Keratinocyte (primary cell): ENCODE measurements at regions not wholly inside any gene's neighbourhood (a gene's known extent, or its start where the extent isn't known, plus 50 kb on each side); places are given as distances from the start of the nearest gene placed in this dataset.

Source experiments
- DNase-seq: peaks from one replicate; pipeline ENCODE4 v3.0.0-alpha.2; 2011; ENCODE audit warnings: low read depth, missing footprints, low spot score
- FAIRE-seq: peaks from 2 replicates; lab custom pipeline; 2011; peaks lifted over from hg19 to GRCh38; lab: Jason Lieb, UNC
- H2AFZ ChIP-seq: 2 replicates; pipeline ENCODE4 v1.6.0; 2012; ENCODE audit warnings: low read length, control low read depth, inconsistent platforms; ENCODE audit not compliant: control insufficient read depth
- H3K27ac ChIP-seq: 2 replicates; pipeline ENCODE4 v1.5.1; 2011; ENCODE audit warnings: low read length; ENCODE audit not compliant: control insufficient read depth, insufficient read depth
- H3K27me3 ChIP-seq: 3 replicates; pipeline ENCODE4 v1.6.0; 2011; ENCODE audit warnings: low read length; ENCODE audit not compliant: control insufficient read depth, insufficient read depth; ENCODE audit errors: extremely low read depth
- H3K36me3 ChIP-seq, 2 experiments: 2 replicates in 1 of 2; 3 replicates in 1 of 2; pipeline ENCODE4 v1.5.1; 2011; ENCODE audit warnings: low read length in 2 of 2, mild to moderate bottlenecking in 1 of 2; ENCODE audit not compliant: control insufficient read depth in 2 of 2, insufficient read depth in 2 of 2; ENCODE audit errors: extremely low read depth in 1 of 2
- H3K4me1 ChIP-seq: 3 replicates; pipeline ENCODE4 v1.5.1; 2011; ENCODE audit warnings: low read length; ENCODE audit not compliant: control insufficient read depth, insufficient read depth; ENCODE audit errors: extremely low read depth
- H3K4me2 ChIP-seq: 3 replicates; pipeline ENCODE4 v1.6.0; 2011; ENCODE audit warnings: low read depth, low read length; ENCODE audit not compliant: control insufficient read depth, insufficient read depth; ENCODE audit errors: extremely low read depth
- H3K4me3 ChIP-seq, 3 experiments: fragments of 200-600 bp in 1 of 3; sonication (generic) in 1 of 3; 2 replicates in 2 of 3; 3 replicates in 1 of 3; pipeline ENCODE4 v1.5.1; 2011 to 2016; ENCODE audit warnings: low read length in 3 of 3, mild to moderate bottlenecking in 3 of 3, control low read depth in 2 of 3, inconsistent platforms in 1 of 3, low read depth in 1 of 3, mixed read lengths in 1 of 3, mixed run types in 1 of 3, moderate library complexity in 1 of 3; ENCODE audit not compliant: control insufficient read depth in 2 of 3, insufficient read depth in 2 of 3; ENCODE audit errors: extremely low read depth in 1 of 3
- H3K79me2 ChIP-seq: 2 replicates; pipeline ENCODE4 v1.6.0; 2012; ENCODE audit warnings: low read length; ENCODE audit not compliant: control insufficient read depth, insufficient read depth
- H3K9ac ChIP-seq: 3 replicates; pipeline ENCODE4 v1.6.0; 2011; ENCODE audit warnings: low read length; ENCODE audit not compliant: control insufficient read depth, insufficient read depth; ENCODE audit errors: extremely low read depth
- H3K9me1 ChIP-seq: 3 replicates; pipeline ENCODE4 v1.6.0; 2011; ENCODE audit warnings: low read length; ENCODE audit not compliant: control insufficient read depth, insufficient read depth; ENCODE audit errors: extremely low read depth
- H3K9me3 ChIP-seq: 2 replicates; pipeline ENCODE4 v1.5.1; 2012; ENCODE audit warnings: low read depth, low read length; ENCODE audit not compliant: control insufficient read depth
- H4K20me1 ChIP-seq: 3 replicates; pipeline ENCODE4 v1.6.0; 2011; ENCODE audit warnings: low read length; ENCODE audit not compliant: control insufficient read depth, insufficient read depth; ENCODE audit errors: extremely low read depth
- EZH2 ChIP-seq: IDR thresholded peaks from one replicate; pipeline ENCODE4 v1.6.1; 2012; ENCODE audit warnings: inconsistent platforms, mild to moderate bottlenecking, low read length, moderate library complexity
- dilution Hi-C: fragments of 300-500 bp; cut with MboI; formaldehyde crosslinking; loops from one replicate; pipeline ENCODE4 v1.7.0; 2020; ENCODE audit warnings: low sequenced_read_pairs; ENCODE audit not compliant: extremely low pct_ligation_motif_present
- TF ChIP-seq, protein P1 (sequence below), 3 experiments: IDR thresholded peaks in 1 of 3; conservative IDR thresholded peaks in 1 of 3; optimal IDR thresholded peaks in 1 of 3; 2 replicates in 2 of 3; 3 replicates in 1 of 3; pipeline versions ENCODE3 to v1.5.1; 2011; ENCODE audit warnings: low read length in 3 of 3, mild to moderate bottlenecking in 3 of 3, moderate library complexity in 2 of 3, control low read depth in 1 of 3, inconsistent platforms in 1 of 3; ENCODE audit not compliant: insufficient read depth in 2 of 3; ENCODE audit errors: extremely low read depth in 1 of 3

- Histone ChIP-seq H3K79me2 (no peaks in the 10 kb centered on the region), H4K20me1 (no peaks in the 10 kb centered on the region), H3K9me1 (no peaks in the 10 kb centered on the region), H3K9ac (no peak overlapping the region), H3K27ac (no peak overlapping the region), H3K36me3 (no peaks in the 10 kb centered on the region), H3K4me1 (peaks cover 14% of the 10 kb centered on the region), H3K4me3 (no peak overlapping the region), H3K9me3 (no peaks in the 10 kb centered on the region), H2AFZ (peak overlapping the region; percentile 61), H3K4me2 (peak overlapping the region; percentile 31), H3K27me3 (no peaks in the 10 kb centered on the region)
- dilution Hi-C loops = no loop called here
- FAIRE-seq (peak; percentile 57), DNase-seq (no peak)
- TF ChIP-seq, protein P1, sequence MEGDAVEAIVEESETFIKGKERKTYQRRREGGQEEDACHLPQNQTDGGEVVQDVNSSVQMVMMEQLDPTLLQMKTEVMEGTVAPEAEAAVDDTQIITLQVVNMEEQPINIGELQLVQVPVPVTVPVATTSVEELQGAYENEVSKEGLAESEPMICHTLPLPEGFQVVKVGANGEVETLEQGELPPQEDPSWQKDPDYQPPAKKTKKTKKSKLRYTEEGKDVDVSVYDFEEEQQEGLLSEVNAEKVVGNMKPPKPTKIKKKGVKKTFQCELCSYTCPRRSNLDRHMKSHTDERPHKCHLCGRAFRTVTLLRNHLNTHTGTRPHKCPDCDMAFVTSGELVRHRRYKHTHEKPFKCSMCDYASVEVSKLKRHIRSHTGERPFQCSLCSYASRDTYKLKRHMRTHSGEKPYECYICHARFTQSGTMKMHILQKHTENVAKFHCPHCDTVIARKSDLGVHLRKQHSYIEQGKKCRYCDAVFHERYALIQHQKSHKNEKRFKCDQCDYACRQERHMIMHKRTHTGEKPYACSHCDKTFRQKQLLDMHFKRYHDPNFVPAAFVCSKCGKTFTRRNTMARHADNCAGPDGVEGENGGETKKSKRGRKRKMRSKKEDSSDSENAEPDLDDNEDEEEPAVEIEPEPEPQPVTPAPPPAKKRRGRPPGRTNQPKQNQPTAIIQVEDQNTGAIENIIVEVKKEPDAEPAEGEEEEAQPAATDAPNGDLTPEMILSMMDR (optimal IDR thresholded peaks at IDR 0.05 in 1 of 3, IDR thresholded peaks at IDR 0.05 in 1 of 3, conservative IDR thresholded peaks at IDR 0.05 in 1 of 3; ENCODE audit: extremely low read depth in 1 of 3, insufficient read depth in 2 of 3, low read length in 3 of 3) = no peak
- TF ChIP-seq EZH2 = no peak
These were observed 195.9 kb upstream of the SESN3 start for GRCh38 chr11:95426823-95427462.

GRCh38 chr11:95419915-95420314 lies 188.9 kb upstream of the SESN3 start:
- no peak overlapping the region for H2AFZ ChIP-seq
- no peaks in the 10 kb centered on the region for H3K9me1 ChIP-seq
- no peak overlapping the region for H3K9ac ChIP-seq
- TF ChIP-seq EZH2 = no peak
- TF ChIP-seq, protein P1 (optimal IDR thresholded peaks at IDR 0.05 in 1 of 3, IDR thresholded peaks at IDR 0.05 in 1 of 3, conservative IDR thresholded peaks at IDR 0.05 in 1 of 3; ENCODE audit: extremely low read depth in 1 of 3, insufficient read depth in 2 of 3, low read length in 3 of 3) = no peak
- dilution Hi-C loops = no loop called here
- H3K79me2 ChIP-seq = no peaks in the 10 kb centered on the region
- H3K4me2 ChIP-seq = no peak overlapping the region
- FAIRE-seq = peak; percentile 89
- H3K4me3 ChIP-seq = no peak overlapping the region
- H4K20me1 ChIP-seq = no peaks in the 10 kb centered on the region
- H3K9me3 ChIP-seq = no peaks in the 10 kb centered on the region
- peaks cover 9% of the 10 kb centered on the region for H3K4me1 ChIP-seq
- H3K27me3 ChIP-seq = no peaks in the 10 kb centered on the region
- no peaks in the 10 kb centered on the region for H3K36me3 ChIP-seq
- H3K27ac ChIP-seq = no peak overlapping the region
- DNase-seq = no peak
